ENCODE measurements at regions not wholly inside any gene's neighbourhood (a gene's known extent, or its start where the extent isn't known, plus 50 kb on each side); places are given as distances from the start of the nearest gene placed in this dataset.

DNA sequence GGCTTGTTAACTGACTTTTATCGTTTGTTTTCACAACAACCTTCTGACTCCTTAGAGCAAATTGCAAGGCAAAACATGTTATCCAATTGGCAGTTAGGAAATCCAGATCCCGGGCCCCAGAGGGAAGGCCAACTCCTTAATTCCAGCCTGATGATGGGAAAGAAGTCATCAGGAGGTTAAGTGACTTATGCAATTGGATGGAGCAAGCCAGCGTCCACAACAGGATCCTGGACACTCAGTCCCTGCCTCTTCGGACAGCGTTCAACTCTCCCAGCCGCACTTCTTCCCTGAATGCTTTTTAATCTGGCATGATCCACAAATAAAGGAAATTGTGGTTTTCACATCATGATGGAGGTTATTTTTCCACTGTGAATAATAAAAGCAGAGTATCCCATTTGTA is 310.1 kb downstream of the RAB28 start:
- ChIA-PET CTCF (no interaction called here), POLR2A (no interaction called here)
- Histone ChIP-seq H2AFZ (ENCODE audit: insufficient read depth, low read depth, low read length, poor library complexity, severe bottlenecking) (no peak overlapping the region), H3K9ac (ENCODE audit: low read length) (no peak overlapping the region), H3K9me3 (ENCODE audit: control extremely low read depth in 1 of 3, control insufficient read depth in 2 of 3, insufficient read depth in 1 of 3, low read length in 2 of 3) (no peaks in the 10 kb centered on the region), H3K27ac (ENCODE audit: low read length in 2 of 2) (no peak overlapping the region), H3K4me3 (ENCODE audit: control extremely low read depth in 1 of 5, extremely low read depth in 1 of 5, insufficient read depth in 1 of 5, low read depth in 2 of 5, low read length in 4 of 5) (no peak overlapping the region), H3K79me2 (ENCODE audit: control insufficient read depth, insufficient read depth, low read length) (no peaks in the 10 kb centered on the region), H3K27me3 (replicated peaks in 1 of 4; ENCODE audit: control extremely low read depth in 1 of 4, control insufficient read depth in 3 of 4, insufficient read depth in 4 of 4, low read length in 3 of 4) (no peaks in the 10 kb centered on the region), H3K36me3 (replicated peaks in 1 of 2; ENCODE audit: control extremely low read depth in 1 of 2, control insufficient read depth in 1 of 2, extremely low read depth in 1 of 2, insufficient read depth in 2 of 2, low read length in 1 of 2) (no peaks in the 10 kb centered on the region), H4K20me1 (ENCODE audit: control insufficient read depth, insufficient read depth, low read length, poor library complexity, severe bottlenecking) (no peaks in the 10 kb centered on the region), H3K4me1 (ENCODE audit: control insufficient read depth in 2 of 2, insufficient read depth in 2 of 2, low read length in 2 of 2) (no peaks in the 10 kb centered on the region), H3K4me2 (replicated peaks; ENCODE audit: low read depth, low read length, poor library complexity, severe bottlenecking) (no peak overlapping the region)
- Mint-ChIP-seq H3K4me3 (no peak overlapping the region), H3K27ac (no peak overlapping the region), H3K9me3 (ENCODE audit: insufficient read depth) (no peaks in the 10 kb centered on the region), H3K27me3 (no peaks in the 10 kb centered on the region), H3K4me1 (peaks cover 3% of the 10 kb centered on the region)
- intact Hi-C loops (cut with micrococcal nuclease), result no loop called here
- ATAC-seq (ENCODE audit: low read depth), result no peak
- WGBS (ENCODE audit: insufficient coverage), result 86% methylated on average over 3 of the region's 6 CpGs
- TF ChIP-seq CTCF (IDR thresholded peaks at IDR 0.05) (no peak), EZH2 (IDR thresholded peaks at IDR 0.05; ENCODE audit: borderline replicate concordance, insufficient read depth, low read depth, low read length, poor library complexity, severe bottlenecking) (no peak)
- no peak for DNase-seq

- Mint-ChIP-seq H3K4me1 (peaks cover 3% of the 10 kb centered on the region), H3K9me3 (ENCODE audit: insufficient read depth) (no peaks in the 10 kb centered on the region), H3K27me3 (no peaks in the 10 kb centered on the region), H3K27ac (no peak overlapping the region), H3K4me3 (no peak overlapping the region)
- no peaks in the 10 kb centered on the region for H3K9me3 ChIP-seq (ENCODE audit: control extremely low read depth in 1 of 3, control insufficient read depth in 2 of 3, insufficient read depth in 1 of 3, low read length in 2 of 3)
- H3K27me3 ChIP-seq (replicated peaks in 1 of 4; ENCODE audit: control extremely low read depth in 1 of 4, control insufficient read depth in 3 of 4, insufficient read depth in 4 of 4, low read length in 3 of 4), result no peaks in the 10 kb centered on the region
- ATAC-seq (ENCODE audit: low read depth) (no peak), DNase-seq (no peak)
- H3K79me2 ChIP-seq (ENCODE audit: control insufficient read depth, insufficient read depth, low read length), result no peaks in the 10 kb centered on the region
- H3K4me1 ChIP-seq (ENCODE audit: control insufficient read depth in 2 of 2, insufficient read depth in 2 of 2, low read length in 2 of 2), result no peaks in the 10 kb centered on the region
- POLR2A ChIA-PET, result no interaction called here
- WGBS (ENCODE audit: insufficient coverage), result 71% methylated on average over 4 of the region's 5 CpGs
- no peak overlapping the region for H3K9ac ChIP-seq (ENCODE audit: low read length)
- no peak overlapping the region for H3K27ac ChIP-seq (ENCODE audit: low read length in 2 of 2)
- CTCF ChIA-PET, result no interaction called here
- intact Hi-C loops (cut with micrococcal nuclease), result no loop called here
- no peak overlapping the region for H2AFZ ChIP-seq (ENCODE audit: insufficient read depth, low read depth, low read length, poor library complexity, severe bottlenecking)
- H3K36me3 ChIP-seq (replicated peaks in 1 of 2; ENCODE audit: control extremely low read depth in 1 of 2, control insufficient read depth in 1 of 2, extremely low read depth in 1 of 2, insufficient read depth in 2 of 2, low read length in 1 of 2), result no peaks in the 10 kb centered on the region
- no peak overlapping the region for H3K4me3 ChIP-seq (ENCODE audit: control extremely low read depth in 1 of 5, extremely low read depth in 1 of 5, insufficient read depth in 1 of 5, low read depth in 2 of 5, low read length in 4 of 5)
- TF ChIP-seq EZH2 (IDR thresholded peaks at IDR 0.05; ENCODE audit: borderline replicate concordance, insufficient read depth, low read depth, low read length, poor library complexity, severe bottlenecking) (no peak), CTCF (IDR thresholded peaks at IDR 0.05) (no peak)
- no peak overlapping the region for H3K4me2 ChIP-seq (replicated peaks; ENCODE audit: low read depth, low read length, poor library complexity, severe bottlenecking)
- no peaks in the 10 kb centered on the region for H4K20me1 ChIP-seq (ENCODE audit: control insufficient read depth, insufficient read depth, low read length, poor library complexity, severe bottlenecking)
Measured at GRCh38 chr4:13171292-13172057, 312.7 kb downstream of the RAB28 start.

All from B cell (primary cell).